ENCODE measurements at regions not wholly inside any gene's neighbourhood (a gene's known extent, or its start where the extent isn't known, plus 50 kb on each side); places are given as distances from the start of the nearest gene placed in this dataset.
A peak's percentile ranks its signal among the peaks of the same experiment; 100 is the strongest.

GRCh38 chrX:79300856-79301255, 66.3 kb downstream of the ITM2A start:
- no peak for DNase-seq (ENCODE audit: low read depth, low spot score)

- DNase-seq (ENCODE audit: low read depth, low spot score), result no peak
Measured at GRCh38 chrX:79290596-79290995, 76.5 kb downstream of the ITM2A start.

GRCh38 chrX:79288733-79289132, 78.4 kb downstream of the ITM2A start:
- no peak for DNase-seq (ENCODE audit: low read depth, low spot score)

GRCh38 chrX:79287724-79288123, 79.4 kb downstream of the ITM2A start:
- no peak for DNase-seq (ENCODE audit: low read depth, low spot score)

- no peak for DNase-seq (ENCODE audit: low read depth, low spot score)
Measured at GRCh38 chrX:79281775-79282174, 85.4 kb downstream of the ITM2A start.

GRCh38 chrX:79270401-79270800, 96.7 kb downstream of the ITM2A start:
- peak; percentile 48 for DNase-seq (ENCODE audit: low read depth, low spot score)

- no peak for DNase-seq (ENCODE audit: low read depth, low spot score)
Measured at GRCh38 chrX:79268788-79269187, 98.3 kb downstream of the ITM2A start.

GRCh38 chrX:79266702-79267101, 100.4 kb downstream of the ITM2A start:
- DNase-seq (ENCODE audit: low read depth, low spot score), result no peak

- no peak for DNase-seq (ENCODE audit: low read depth, low spot score)
Measured at GRCh38 chrX:79263550-79263949, 103.6 kb downstream of the ITM2A start.

GRCh38 chrX:79259073-79259689, 108.0 kb downstream of the ITM2A start:
- no peak for DNase-seq (ENCODE audit: low read depth, low spot score)

- no peak for DNase-seq (ENCODE audit: low read depth, low spot score)
Measured at GRCh38 chrX:79243691-79244090, 99.2 kb downstream of the GPR174 start.

- DNase-seq (ENCODE audit: low read depth, low spot score), result no peak
Measured at GRCh38 chrX:79235899-79236298, 91.4 kb downstream of the GPR174 start.

GRCh38 chrX:79231662-79232061, 87.2 kb downstream of the GPR174 start:
- no peak for DNase-seq (ENCODE audit: low read depth, low spot score)

Data from ELF-1 (cell line).